ENCODE measurements at regions not wholly inside any gene's neighbourhood (a gene's known extent, or its start where the extent isn't known, plus 50 kb on each side); places are given as distances from the start of the nearest gene placed in this dataset.

DNA sequence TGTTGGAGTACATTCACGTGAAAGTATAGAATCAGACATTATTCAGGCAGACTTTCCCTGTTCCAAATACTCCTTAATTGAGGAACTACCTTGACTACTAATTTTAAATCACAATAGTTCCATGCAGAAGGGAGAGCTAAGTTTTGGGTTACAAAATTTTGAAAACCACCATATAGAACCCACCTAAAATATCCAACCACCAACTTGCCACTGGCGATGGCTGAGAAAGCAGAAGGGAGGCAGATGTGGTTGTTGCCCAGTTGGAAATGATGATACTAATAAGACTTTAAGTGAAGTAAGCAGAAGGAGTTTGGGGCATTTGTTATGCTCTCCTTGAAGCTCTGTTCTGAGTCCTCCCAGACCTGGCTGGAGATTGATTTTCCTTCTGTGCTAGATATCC, 190.7 kb downstream of the HLX start:
- DNase-seq (ENCODE audit: low read depth): no peak

DNA sequence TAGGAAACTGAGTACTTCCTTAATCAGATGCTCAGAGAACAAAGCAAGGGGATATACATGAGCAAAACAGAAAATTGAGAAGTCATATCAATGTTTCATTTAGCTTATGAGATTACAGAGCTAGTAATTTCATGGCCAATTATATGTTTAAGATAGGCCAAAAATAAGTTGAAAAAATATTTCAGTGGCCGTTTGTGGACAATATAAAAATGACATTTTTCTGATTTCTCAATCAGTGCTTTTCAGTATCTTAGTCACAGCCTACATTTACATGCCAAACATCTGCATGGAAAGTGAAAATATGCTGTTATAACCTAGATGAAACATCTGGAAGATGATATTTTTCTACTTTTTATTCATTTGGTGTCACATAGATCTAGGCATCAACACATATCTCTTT, 192.5 kb downstream of the HLX start:
- no peak for DNase-seq (ENCODE audit: low read depth)

- no peak for DNase-seq (ENCODE audit: low read depth)
These were observed 193.0 kb downstream of the HLX start for GRCh38 chr1:221072214-221072613.

GRCh38 chr1:221074332-221074731, 195.1 kb downstream of the HLX start:
- DNase-seq (ENCODE audit: low read depth): no peak

DNA sequence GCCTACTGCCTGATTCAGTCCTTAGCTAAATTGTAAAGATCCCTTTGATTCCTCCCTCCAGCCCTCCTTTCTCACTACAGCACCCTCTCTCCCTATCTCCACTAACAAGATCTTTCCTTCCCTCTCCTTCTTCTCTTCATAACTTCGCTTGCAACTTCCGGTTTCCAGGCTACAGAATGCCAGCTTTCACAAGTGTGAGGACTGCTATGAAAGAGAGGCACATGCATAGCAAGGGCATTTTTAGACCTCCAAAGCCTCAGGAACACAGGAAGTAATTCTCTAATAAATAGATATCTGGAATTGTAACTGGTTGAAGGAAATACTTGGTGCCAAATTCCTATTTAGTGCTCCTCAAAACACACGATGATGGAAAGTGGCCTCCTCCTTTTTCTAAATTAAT, 196.7 kb downstream of the HLX start:
- DNase-seq (ENCODE audit: low read depth): no peak

DNA sequence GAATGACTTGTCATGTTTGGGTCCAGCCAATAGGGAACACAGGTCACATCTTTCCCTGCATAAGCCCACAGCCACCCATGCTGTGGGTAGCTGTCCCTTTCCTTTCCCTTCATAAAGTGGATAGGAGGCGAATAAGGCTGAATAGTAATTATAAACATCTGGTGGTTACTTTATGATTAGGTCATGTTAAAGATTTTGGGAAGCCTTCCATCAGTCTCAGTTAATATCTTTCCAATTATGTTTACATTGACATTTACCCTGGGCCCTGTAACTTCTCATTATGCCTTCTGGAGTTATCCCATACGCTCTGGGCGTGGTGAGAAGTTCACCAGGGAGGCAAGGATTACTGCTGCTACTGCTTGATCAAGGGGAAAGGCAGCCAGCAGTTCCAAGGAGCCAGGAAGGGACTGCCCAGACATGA, 197.2 kb downstream of the HLX start:
- no peak for DNase-seq (ENCODE audit: low read depth)

GRCh38 chr1:221078260-221078965, 199.2 kb downstream of the HLX start:
- DNase-seq (ENCODE audit: low read depth): no peak

GRCh38 chr1:221083902-221084301, 204.7 kb downstream of the HLX start:
- DNase-seq (ENCODE audit: low read depth): no peak

GRCh38 chr1:221084681-221085080, 205.4 kb downstream of the HLX start:
- DNase-seq (ENCODE audit: low read depth): no peak

DNA sequence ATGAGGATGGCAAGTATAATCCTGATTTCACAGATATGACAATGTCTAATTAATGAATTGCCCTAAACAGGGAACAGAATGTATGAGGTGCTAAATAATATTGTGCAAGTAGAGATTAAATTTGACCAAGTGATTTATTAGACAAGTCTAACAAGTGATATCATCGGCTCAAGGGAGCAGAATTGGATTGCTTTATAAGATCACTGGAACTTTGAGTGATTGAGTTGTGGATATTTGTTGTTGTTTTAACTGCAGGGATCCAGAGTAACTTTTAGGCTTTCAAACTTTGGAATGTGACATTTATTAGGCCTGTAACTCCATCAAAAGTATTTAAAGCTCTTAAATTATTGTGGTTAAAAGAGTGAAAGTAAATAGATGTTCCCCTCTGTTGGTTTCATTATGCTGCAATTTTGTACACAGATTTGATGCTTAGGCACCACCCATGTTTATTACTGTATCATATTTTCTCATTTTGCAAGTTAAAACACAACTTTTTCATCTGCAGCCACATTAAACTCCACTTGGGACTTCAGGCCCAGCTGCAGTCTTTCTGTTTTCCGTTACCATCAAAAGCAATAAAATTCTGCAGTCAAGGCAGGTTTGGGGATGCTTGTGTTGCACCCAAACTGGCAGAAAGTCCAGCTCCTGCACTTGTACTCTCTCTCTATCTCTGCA, 206.6 kb downstream of the HLX start:
- DNase-seq (ENCODE audit: low read depth): peak; percentile 30

GRCh38 chr1:221087919-221088318, 208.7 kb downstream of the HLX start:
- DNase-seq (ENCODE audit: low read depth): no peak

DNA sequence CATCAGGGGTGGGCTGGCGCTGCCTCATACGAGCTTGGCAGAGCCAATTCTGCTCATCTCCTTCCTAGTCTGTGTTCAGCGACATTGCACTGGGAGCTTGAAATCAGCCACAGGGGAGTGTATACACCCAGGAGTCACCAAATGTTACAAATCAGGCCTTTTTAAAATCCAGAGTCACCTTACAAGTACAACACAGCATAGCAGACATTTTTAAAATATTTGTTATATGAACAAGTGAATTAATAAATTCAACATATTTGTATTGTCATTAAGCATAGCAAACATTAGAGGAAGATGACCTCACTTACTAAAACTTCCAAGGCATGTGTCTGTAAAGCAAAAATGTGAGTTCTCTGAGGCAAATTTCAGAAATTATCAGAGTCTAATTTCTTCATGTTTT, 210.0 kb downstream of the HLX start:
- DNase-seq (ENCODE audit: low read depth): no peak

GRCh38 chr1:221089803-221090202, 210.6 kb downstream of the HLX start:
- DNase-seq (ENCODE audit: low read depth): no peak

- no peak for DNase-seq (ENCODE audit: low read depth)
These were observed 214.9 kb downstream of the HLX start for GRCh38 chr1:221093903-221094791.

- peak; percentile 97 for DNase-seq (ENCODE audit: low read depth)
These were observed 218.4 kb downstream of the HLX start for GRCh38 chr1:221097479-221098281.

DNA sequence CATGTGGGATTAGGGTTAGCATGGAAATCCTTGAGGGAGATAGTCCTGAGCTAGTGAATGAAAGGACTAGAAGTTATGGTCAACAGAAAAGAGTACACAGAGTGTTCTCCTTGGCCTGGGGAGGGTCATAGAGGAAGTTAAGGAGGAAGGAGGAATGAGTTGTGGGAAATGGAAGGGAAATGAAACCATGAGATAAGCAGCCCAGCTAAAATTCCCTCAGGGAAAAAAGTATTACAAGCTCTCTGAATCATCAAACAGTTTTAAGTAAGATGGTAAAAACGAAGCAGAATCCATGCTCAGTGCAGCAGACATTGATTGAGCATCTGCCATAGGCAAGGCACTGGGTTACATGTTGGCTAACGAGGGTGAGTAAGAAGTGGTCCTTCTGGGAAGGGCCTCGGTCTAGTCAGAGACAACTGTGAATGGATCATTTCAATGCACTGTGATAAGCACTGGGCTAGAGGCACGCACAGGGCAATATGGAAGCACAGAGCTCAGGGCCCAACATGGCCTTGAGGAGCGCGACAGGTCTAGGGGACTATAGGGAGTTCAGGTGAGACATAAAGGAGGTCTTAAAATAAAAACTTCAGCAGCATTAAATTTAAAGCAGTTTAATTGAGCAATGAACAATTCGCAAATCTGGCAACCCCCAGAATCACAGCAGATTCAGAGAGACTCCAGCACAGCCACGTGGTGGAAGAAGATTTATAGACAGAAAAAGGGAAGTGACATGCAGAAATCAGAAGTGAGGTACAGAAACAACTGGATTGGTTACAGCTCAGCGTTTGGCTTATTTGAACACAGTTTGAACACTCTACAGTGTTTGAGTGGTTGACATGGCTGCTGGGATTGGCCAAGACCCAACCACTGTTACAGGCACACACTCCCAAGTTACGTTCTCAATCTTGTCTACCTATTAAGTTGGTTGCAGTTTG, 219.5 kb downstream of the HLX start:
- no peak for DNase-seq (ENCODE audit: low read depth)

DNA sequence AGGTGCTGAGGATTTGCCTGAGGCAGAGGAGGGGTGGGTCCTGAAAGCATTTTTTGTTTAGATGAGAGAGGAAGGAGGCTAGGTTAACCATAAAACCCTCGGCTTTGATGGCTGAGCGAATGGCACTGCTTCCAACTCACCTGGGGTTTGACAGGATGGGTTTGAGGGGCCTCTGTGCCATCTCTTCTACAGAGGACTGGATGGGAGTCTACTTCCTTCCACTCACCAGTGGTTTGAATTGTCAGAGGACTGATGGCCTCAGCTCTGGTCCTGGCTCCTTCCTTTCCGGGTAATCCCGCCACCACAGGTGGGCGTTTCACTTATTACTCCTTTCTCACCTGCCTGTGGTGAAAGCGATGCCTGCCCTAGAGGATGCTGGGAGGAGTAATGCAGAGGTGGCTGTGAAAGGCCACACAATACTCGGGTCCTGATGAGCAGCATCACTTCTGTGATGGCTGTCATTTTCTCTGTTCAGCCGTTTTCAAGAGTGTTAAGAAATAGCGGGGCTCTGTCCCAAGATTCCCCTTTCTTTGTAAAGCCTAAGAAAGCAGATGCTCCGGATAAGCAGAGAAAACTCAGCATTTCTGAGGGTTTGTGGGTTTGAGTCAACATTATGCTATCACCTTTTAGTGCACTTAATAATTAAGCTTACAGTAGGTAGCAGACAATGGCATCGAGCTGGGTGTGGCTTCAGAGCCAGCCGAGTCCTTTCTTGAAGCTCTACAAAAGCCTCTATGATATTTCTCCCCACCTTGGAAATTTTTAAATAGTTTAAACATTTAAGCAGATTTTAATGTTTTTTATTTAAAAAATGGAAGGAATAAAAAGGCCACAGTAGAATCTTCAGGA, 220.7 kb downstream of the HLX start:
- DNase-seq (ENCODE audit: low read depth): no peak

DNA sequence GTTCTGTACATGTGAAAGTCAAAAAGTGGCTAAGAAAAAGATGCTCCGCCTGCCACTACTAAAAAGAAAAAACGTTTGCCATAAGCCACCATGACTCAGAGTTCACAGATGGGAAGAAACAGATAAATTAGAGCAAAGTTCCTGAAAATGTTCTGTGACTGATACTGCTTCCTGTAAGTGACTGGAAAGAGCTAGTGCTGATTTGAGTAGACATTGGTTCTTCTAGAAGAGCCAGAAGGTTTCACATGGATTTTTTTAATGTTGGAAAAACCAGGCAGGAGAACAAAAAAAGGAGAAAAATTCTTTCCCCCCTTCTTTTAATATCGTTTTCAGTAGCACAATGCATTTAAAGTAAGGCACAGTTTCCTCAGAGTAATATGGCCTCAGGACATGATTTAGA, 221.4 kb downstream of the HLX start:
- peak; percentile 71 for DNase-seq (ENCODE audit: low read depth)

DNA sequence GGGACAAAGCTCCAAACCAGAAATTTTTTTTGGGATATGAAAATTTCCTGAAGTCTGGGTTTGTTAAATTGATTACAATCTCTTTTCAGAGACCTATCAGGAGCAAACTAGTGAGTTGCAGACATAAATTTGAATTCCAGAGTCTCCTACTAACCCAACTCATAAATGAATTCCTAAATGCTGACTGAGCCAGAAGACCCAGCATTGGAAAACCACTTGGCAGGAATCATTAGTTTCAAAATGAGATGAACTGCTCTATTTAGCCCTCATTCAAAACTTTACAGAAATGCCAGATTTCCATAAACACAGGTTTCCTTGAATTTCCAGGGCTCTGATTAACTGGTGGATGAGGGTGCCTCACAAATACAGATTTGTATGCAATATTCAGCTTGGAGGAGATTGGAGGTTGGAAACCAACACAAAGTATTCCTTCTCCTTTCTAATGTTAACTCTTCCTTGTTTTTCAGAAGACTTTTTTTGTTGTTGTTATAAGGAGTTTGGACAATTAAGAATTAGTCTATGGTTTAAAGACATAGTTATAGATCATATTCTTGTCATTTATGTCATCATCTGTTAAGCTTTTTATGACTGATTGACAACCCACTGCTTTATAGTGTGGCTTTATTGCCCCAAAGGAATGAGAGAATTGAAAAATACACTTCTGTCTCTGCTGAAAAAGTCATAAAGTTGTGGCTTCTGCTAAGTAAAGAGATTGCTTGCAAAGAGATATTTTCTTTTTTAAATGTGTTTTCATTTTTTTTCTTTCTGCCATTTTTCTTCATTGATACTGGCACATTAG, 222.8 kb downstream of the HLX start:
- peak; percentile 74 for DNase-seq (ENCODE audit: low read depth)
